ENCODE measurements at regions not wholly inside any gene's neighbourhood (a gene's known extent, or its start where the extent isn't known, plus 50 kb on each side); places are given as distances from the start of the nearest gene placed in this dataset.

- Histone ChIP-seq H3K79me1 (ENCODE audit: low read depth, low read length) (no peaks in the 10 kb centered on the region), H2AK5ac (ENCODE audit: low read depth, low read length) (no peak overlapping the region), H3K9ac (ENCODE audit: low read depth, low read length, poor library complexity) (no peak overlapping the region), H3K36me3 (replicated peaks in 1 of 2; ENCODE audit: control insufficient read depth in 2 of 2, insufficient read depth in 2 of 2, low read length in 2 of 2) (no peaks in the 10 kb centered on the region), H3K4me3 (ENCODE audit: low read length in 2 of 2) (no peak overlapping the region), H3K27me3 (ENCODE audit: control insufficient read depth in 3 of 3, insufficient read depth in 3 of 3, low read depth in 1 of 3, low read length in 3 of 3) (no peaks in the 10 kb centered on the region), H3K4me2 (ENCODE audit: insufficient read depth, low read length, poor library complexity, severe bottlenecking) (no peak overlapping the region), H3K18ac (ENCODE audit: low read length) (no peak overlapping the region), H2BK5ac (ENCODE audit: low read length) (no peak overlapping the region), H3K4me1 (ENCODE audit: control insufficient read depth in 2 of 2, insufficient read depth in 1 of 2, low read depth in 1 of 2, low read length in 2 of 2) (peaks cover 0 to 2% of the 10 kb centered on the region in 2 donors), H3K14ac (ENCODE audit: low read length) (no peak overlapping the region), H2BK15ac (ENCODE audit: low read length) (no peak overlapping the region), H3K27ac (replicated peaks; ENCODE audit: low read length) (no peak overlapping the region), H2BK120ac (ENCODE audit: low read depth, low read length) (no peak overlapping the region), H4K91ac (ENCODE audit: low read depth, low read length, poor library complexity) (no peak overlapping the region), H2AFZ (ENCODE audit: low read length) (no peak overlapping the region), H4K8ac (ENCODE audit: low read depth, low read length) (no peak overlapping the region), H2BK12ac (ENCODE audit: low read length) (no peak overlapping the region), H3K9me3 (replicated peaks in 1 of 2; ENCODE audit: control insufficient read depth in 2 of 2, insufficient read depth in 1 of 2, low read depth in 1 of 2, low read length in 2 of 2) (peaks cover 0 to 19% of the 10 kb centered on the region in 2 donors), H3K23ac (ENCODE audit: low read depth, low read length, poor library complexity) (no peak overlapping the region), H3K4ac (ENCODE audit: low read length) (no peak overlapping the region)
- DNase-seq (ENCODE audit: low spot score): no peak
- no CpG with 5 or more reads among the region's 2 CpGs for WGBS, 2 donors (ENCODE audit: extremely low coverage in 2 of 2, insufficient read length in 2 of 2, insufficient replicate concordance in 1 of 2)
These were observed 470.2 kb downstream of the SPRY1 start for GRCh38 chr4:123866796-123867195.

- Histone ChIP-seq H3K4me2 (ENCODE audit: insufficient read depth, low read length, poor library complexity, severe bottlenecking) (no peak overlapping the region), H2BK12ac (ENCODE audit: low read length) (no peak overlapping the region)
- no peak for DNase-seq (ENCODE audit: low spot score)
These were observed 471.5 kb downstream of the SPRY1 start for GRCh38 chr4:123867910-123868587.

GRCh38 chr4:123869286-123870215 lies 473.0 kb downstream of the SPRY1 start:
- no peak overlapping the region for H3K4me3 ChIP-seq (ENCODE audit: low read length in 2 of 2)
- no peak overlapping the region for H2BK12ac ChIP-seq (ENCODE audit: low read length)
- H2BK5ac ChIP-seq (ENCODE audit: low read length): no peak overlapping the region
- no peak overlapping the region for H4K8ac ChIP-seq (ENCODE audit: low read depth, low read length)
- H3K27ac ChIP-seq (replicated peaks; ENCODE audit: low read length): no peak overlapping the region
- H3K4ac ChIP-seq (ENCODE audit: low read length): no peak overlapping the region
- no peak overlapping the region for H2BK15ac ChIP-seq (ENCODE audit: low read length)
- no peaks in the 10 kb centered on the region for H3K36me3 ChIP-seq (replicated peaks in 1 of 2; ENCODE audit: control insufficient read depth in 2 of 2, insufficient read depth in 2 of 2, low read length in 2 of 2)
- H3K23ac ChIP-seq (ENCODE audit: low read depth, low read length, poor library complexity): no peak overlapping the region
- H3K27me3 ChIP-seq (ENCODE audit: control insufficient read depth in 3 of 3, insufficient read depth in 3 of 3, low read depth in 1 of 3, low read length in 3 of 3): no peaks in the 10 kb centered on the region
- H3K18ac ChIP-seq (ENCODE audit: low read length): no peak overlapping the region
- no peak overlapping the region for H3K14ac ChIP-seq (ENCODE audit: low read length)
- peaks cover 0 to 2% of the 10 kb centered on the region in 2 donors for H3K4me1 ChIP-seq (ENCODE audit: control insufficient read depth in 2 of 2, insufficient read depth in 1 of 2, low read depth in 1 of 2, low read length in 2 of 2)
- H3K9ac ChIP-seq (ENCODE audit: low read depth, low read length, poor library complexity): no peak overlapping the region
- H3K9me3 ChIP-seq (replicated peaks in 1 of 2; ENCODE audit: control insufficient read depth in 2 of 2, insufficient read depth in 1 of 2, low read depth in 1 of 2, low read length in 2 of 2): peaks cover 0 to 16% of the 10 kb centered on the region in 2 donors
- no CpG with 5 or more reads among the region's 3 CpGs for WGBS, 2 donors (ENCODE audit: extremely low coverage in 2 of 2, insufficient read length in 2 of 2, insufficient replicate concordance in 1 of 2)
- H2BK120ac ChIP-seq (ENCODE audit: low read depth, low read length): no peak overlapping the region
- no peak overlapping the region for H3K4me2 ChIP-seq (ENCODE audit: insufficient read depth, low read length, poor library complexity, severe bottlenecking)
- H2AFZ ChIP-seq (ENCODE audit: low read length): peak overlapping the region; percentile 31
- H4K91ac ChIP-seq (ENCODE audit: low read depth, low read length, poor library complexity): no peak overlapping the region
- no peaks in the 10 kb centered on the region for H3K79me1 ChIP-seq (ENCODE audit: low read depth, low read length)
- H2AK5ac ChIP-seq (ENCODE audit: low read depth, low read length): no peak overlapping the region
- DNase-seq (ENCODE audit: low spot score): no peak

More at GRCh38 chr4:123867910-123868587, 471.5 kb downstream of the SPRY1 start:
- H3K4me3 ChIP-seq (ENCODE audit: low read length in 2 of 2): no peak overlapping the region
- H2BK5ac ChIP-seq (ENCODE audit: low read length): no peak overlapping the region
- no peak overlapping the region for H2AK5ac ChIP-seq (ENCODE audit: low read depth, low read length)
- no peak overlapping the region for H3K9ac ChIP-seq (ENCODE audit: low read depth, low read length, poor library complexity)
- H2BK120ac ChIP-seq (ENCODE audit: low read depth, low read length): no peak overlapping the region
- peaks cover 0 to 2% of the 10 kb centered on the region in 2 donors for H3K4me1 ChIP-seq (ENCODE audit: control insufficient read depth in 2 of 2, insufficient read depth in 1 of 2, low read depth in 1 of 2, low read length in 2 of 2)
- H2AFZ ChIP-seq (ENCODE audit: low read length): no peak overlapping the region
- H3K14ac ChIP-seq (ENCODE audit: low read length): no peak overlapping the region
- no peaks in the 10 kb centered on the region for H3K27me3 ChIP-seq (ENCODE audit: control insufficient read depth in 3 of 3, insufficient read depth in 3 of 3, low read depth in 1 of 3, low read length in 3 of 3)
- H3K23ac ChIP-seq (ENCODE audit: low read depth, low read length, poor library complexity): no peak overlapping the region
- H3K18ac ChIP-seq (ENCODE audit: low read length): no peak overlapping the region
- H3K9me3 ChIP-seq (replicated peaks in 1 of 2; ENCODE audit: control insufficient read depth in 2 of 2, insufficient read depth in 1 of 2, low read depth in 1 of 2, low read length in 2 of 2): peaks cover 0 to 16% of the 10 kb centered on the region in 2 donors
- H2BK15ac ChIP-seq (ENCODE audit: low read length): no peak overlapping the region
- H3K27ac ChIP-seq (replicated peaks; ENCODE audit: low read length): no peak overlapping the region
- no peak overlapping the region for H3K4ac ChIP-seq (ENCODE audit: low read length)
- H4K91ac ChIP-seq (ENCODE audit: low read depth, low read length, poor library complexity): no peak overlapping the region
- H3K79me1 ChIP-seq (ENCODE audit: low read depth, low read length): no peaks in the 10 kb centered on the region
- H3K36me3 ChIP-seq (replicated peaks in 1 of 2; ENCODE audit: control insufficient read depth in 2 of 2, insufficient read depth in 2 of 2, low read length in 2 of 2): no peaks in the 10 kb centered on the region
- H4K8ac ChIP-seq (ENCODE audit: low read depth, low read length): no peak overlapping the region

GRCh38 chr4:123870216-123870876 lies 473.8 kb downstream of the SPRY1 start:
- no peak overlapping the region for H2BK15ac ChIP-seq (ENCODE audit: low read length)
- H3K18ac ChIP-seq (ENCODE audit: low read length): no peak overlapping the region
- H3K4me2 ChIP-seq (ENCODE audit: insufficient read depth, low read length, poor library complexity, severe bottlenecking): no peak overlapping the region
- H2AFZ ChIP-seq (ENCODE audit: low read length): peak overlapping the region; percentile 31
- H3K4ac ChIP-seq (ENCODE audit: low read length): no peak overlapping the region
- no peak overlapping the region for H4K91ac ChIP-seq (ENCODE audit: low read depth, low read length, poor library complexity)
- H3K4me3 ChIP-seq (ENCODE audit: low read length in 2 of 2): peak overlapping the region in 1 of 2 donors; percentile 55
- no peaks in the 10 kb centered on the region for H3K79me1 ChIP-seq (ENCODE audit: low read depth, low read length)
- H3K27me3 ChIP-seq (ENCODE audit: control insufficient read depth in 3 of 3, insufficient read depth in 3 of 3, low read depth in 1 of 3, low read length in 3 of 3): no peaks in the 10 kb centered on the region
- no peak overlapping the region for H4K8ac ChIP-seq (ENCODE audit: low read depth, low read length)
- H2AK5ac ChIP-seq (ENCODE audit: low read depth, low read length): no peak overlapping the region
- no CpG with 5 or more reads among the region's 4 CpGs for WGBS, 2 donors (ENCODE audit: extremely low coverage in 2 of 2, insufficient read length in 2 of 2, insufficient replicate concordance in 1 of 2)
- H3K36me3 ChIP-seq (replicated peaks in 1 of 2; ENCODE audit: control insufficient read depth in 2 of 2, insufficient read depth in 2 of 2, low read length in 2 of 2): no peaks in the 10 kb centered on the region
- no peak overlapping the region for H3K27ac ChIP-seq (replicated peaks; ENCODE audit: low read length)
- H3K9me3 ChIP-seq (replicated peaks in 1 of 2; ENCODE audit: control insufficient read depth in 2 of 2, insufficient read depth in 1 of 2, low read depth in 1 of 2, low read length in 2 of 2): peaks cover 0 to 16% of the 10 kb centered on the region in 2 donors
- H2BK120ac ChIP-seq (ENCODE audit: low read depth, low read length): no peak overlapping the region
- no peak overlapping the region for H2BK12ac ChIP-seq (ENCODE audit: low read length)
- H3K4me1 ChIP-seq (ENCODE audit: control insufficient read depth in 2 of 2, insufficient read depth in 1 of 2, low read depth in 1 of 2, low read length in 2 of 2): peaks cover 0 to 2% of the 10 kb centered on the region in 2 donors
- no peak overlapping the region for H3K23ac ChIP-seq (ENCODE audit: low read depth, low read length, poor library complexity)
- no peak for DNase-seq (ENCODE audit: low spot score)
- no peak overlapping the region for H2BK5ac ChIP-seq (ENCODE audit: low read length)
- no peak overlapping the region for H3K9ac ChIP-seq (ENCODE audit: low read depth, low read length, poor library complexity)
- no peak overlapping the region for H3K14ac ChIP-seq (ENCODE audit: low read length)
